HepG2 (cell line): ENCODE measurements at regions not wholly inside any gene's neighbourhood (a gene's known extent, or its start where the extent isn't known, plus 50 kb on each side); places are given as distances from the start of the nearest gene placed in this dataset.

Experiments
- ATAC-seq: fragments of 200-7000 bp; cut with Tn5 transposase; 3 replicates; pipeline ENCODE4 v1.9.1; 2020; ENCODE audit warnings: mild to moderate bottlenecking, moderate library complexity
- BruUV-seq: library from RNA; stranded (reverse); fragments of 400-500 nt; replicated peaks from 2 replicates; lab custom pipeline; 2021; lab: Mats Ljungman, UMichigan
- CTCF ChIA-PET: fragments of 300-600 bp; formaldehyde crosslinking; extraction: SDS; loops from one replicate; lab custom pipeline; 2021; ENCODE audit warnings: low total read pairs, inconsistent platforms, low intra/inter-chr PET ratio; lab: Yijun Ruan, JAX
- POLR2A ChIA-PET: fragments of 350-600 bp; sonication (Branson Sonifier 250); formaldehyde crosslinking; loops from one replicate; lab custom pipeline; 2020; ENCODE audit warnings: antibody characterized with exemption, inconsistent platforms; lab: Yijun Ruan, JAX
- DNase-seq: peaks from one replicate; pipeline ENCODE4 v3.0.0-alpha.2; 2015; ENCODE audit warnings: low spot score
- FAIRE-seq: peaks from 3 replicates; lab custom pipeline; 2011; peaks lifted over from hg19 to GRCh38; lab: Jason Lieb, UNC
- H2AFZ ChIP-seq: one replicate; pipeline ENCODE4 v1.6.1; 2011; ENCODE audit warnings: low read length, inconsistent platforms
- H3K27ac ChIP-seq: fragments of 300-600 bp; 3 replicates; pipeline ENCODE4 v1.8.0; 2011; ENCODE audit warnings: mixed run types, mild to moderate bottlenecking, mixed read lengths, low read length, inconsistent platforms; ENCODE audit not compliant: insufficient read depth; ENCODE audit errors: extremely low read length
- H3K27me3 ChIP-seq, 2 experiments: fragments of 200-600 bp in 1 of 2; 2 replicates in 1 of 2; 3 replicates in 1 of 2; pipeline versions ENCODE4 v1.6.0 to v1.8.0; 2011; ENCODE audit warnings: low read length in 2 of 2, mild to moderate bottlenecking in 2 of 2, moderate library complexity in 2 of 2, inconsistent platforms in 1 of 2; ENCODE audit not compliant: insufficient read depth in 2 of 2, control insufficient read depth in 1 of 2
- H3K36me3 ChIP-seq, 2 experiments: fragments of 200-600 bp in 1 of 2; replicated peaks in 1 of 2; 2 replicates in 1 of 2; 3 replicates in 1 of 2; pipeline versions ENCODE4 v1.5.1 to v1.8.0; 2011; ENCODE audit warnings: low read length in 2 of 2, inconsistent platforms in 1 of 2; ENCODE audit not compliant: insufficient read depth in 2 of 2, control insufficient read depth in 1 of 2
- H3K4me1 ChIP-seq: 2 replicates; pipeline ENCODE4 v1.5.1; 2012; ENCODE audit warnings: low read length, inconsistent platforms; ENCODE audit not compliant: insufficient read depth
- H3K4me2 ChIP-seq: 2 replicates; pipeline ENCODE4 v1.6.0; 2011; ENCODE audit warnings: low read depth, low read length, inconsistent platforms
- H3K4me3 ChIP-seq, 3 experiments: fragments of 200-600 bp in 1 of 3; sonication (generic), shearing (Covaris generic) in 1 of 3; replicated peaks in 1 of 3; 2 replicates each; pipeline ENCODE4 v1.5.1; 2011 to 2016; ENCODE audit warnings: low read length in 3 of 3, inconsistent platforms in 2 of 3, low read depth in 2 of 3, mild to moderate bottlenecking in 2 of 3, control low read depth in 1 of 3, mixed read lengths in 1 of 3; ENCODE audit not compliant: insufficient read depth in 1 of 3
- H3K79me2 ChIP-seq: one replicate; pipeline ENCODE4 v1.6.1; 2011; ENCODE audit warnings: low read length, inconsistent platforms; ENCODE audit not compliant: insufficient read depth
- H3K9ac ChIP-seq: 2 replicates; pipeline ENCODE4 v1.6.0; 2011; ENCODE audit warnings: mild to moderate bottlenecking, low read depth, low read length, inconsistent platforms; ENCODE audit not compliant: insufficient read depth
- H3K9me3 ChIP-seq: 2 replicates; pipeline ENCODE4 v1.5.1; 2012; ENCODE audit warnings: mild to moderate bottlenecking, low read length
- H4K20me1 ChIP-seq: 2 replicates; pipeline ENCODE4 v1.6.0; 2011; ENCODE audit warnings: inconsistent platforms, mild to moderate bottlenecking, low read length, moderate library complexity; ENCODE audit not compliant: insufficient read depth
- EED ChIP-seq: sonication (generic); formaldehyde crosslinking; IDR thresholded peaks from 2 replicates; pipeline ENCODE4 v1.5.0; 2020; ENCODE audit warnings: mild to moderate bottlenecking, missing genetic modification reagents
- ELF3 ChIP-seq: IDR thresholded peaks from 2 replicates; pipeline ENCODE4 v1.6.1; 2016; ENCODE audit warnings: missing genetic modification reagents, missing compliant biosample characterization
- IRX3 ChIP-seq: sonication (generic); formaldehyde crosslinking; IDR thresholded peaks from 2 replicates; pipeline ENCODE4 v1.8.1; 2023; ENCODE audit warnings: mild to moderate bottlenecking, low read depth, missing genetic modification reagents, borderline replicate concordance
- KLF9 ChIP-seq: IDR thresholded peaks from 2 replicates; pipeline ENCODE4 v1.6.1; 2016; ENCODE audit warnings: low read depth
- POGK ChIP-seq: sonication (generic); formaldehyde crosslinking; conservative IDR thresholded peaks from 2 replicates; pipeline ENCODE4 v1.8.0; 2022; ENCODE audit warnings: mild to moderate bottlenecking, moderate library complexity, missing genetic modification reagents
- POLR2AphosphoS5 ChIP-seq: IDR thresholded peaks from 2 replicates; pipeline ENCODE4 v1.6.1; 2012; ENCODE audit warnings: low read depth, low read length
- ZNF543 ChIP-seq: sonication (generic); formaldehyde crosslinking; IDR thresholded peaks from 2 replicates; pipeline ENCODE4 v1.4.0; 2020; ENCODE audit warnings: mild to moderate bottlenecking, missing genetic modification reagents
- ZNF574 ChIP-seq: sonication (generic); formaldehyde crosslinking; IDR thresholded peaks from 2 replicates; pipeline ENCODE4 v1.4.0; 2020; ENCODE audit warnings: missing genetic modification reagents
- ZNF577 ChIP-seq: sonication (generic); formaldehyde crosslinking; IDR thresholded peaks from 2 replicates; pipeline ENCODE4 v1.4.0; 2020; ENCODE audit warnings: mild to moderate bottlenecking, low read depth, missing genetic modification reagents, borderline replicate concordance
- ZNF614 ChIP-seq: IDR thresholded peaks from 2 replicates; pipeline ENCODE4 v1.6.1; 2018; ENCODE audit warnings: missing biosample characterization, missing genetic modification reagents, inconsistent platforms, borderline replicate concordance
- ZSCAN30 ChIP-seq: sonication (generic); formaldehyde crosslinking; IDR thresholded peaks from 2 replicates; pipeline ENCODE4 v1.5.0; 2020; ENCODE audit warnings: mild to moderate bottlenecking, missing genetic modification reagents
- WGBS: methylation state at CpG from one replicate; pipeline ENCODE4 v1.1.6; 2017; ENCODE audit warnings: low lambda C conversion rate; 5-methylcytosine and 5-hydroxymethylcytosine counted together
- in situ Hi-C: cut with HindIII; loops from 2 replicates; pipeline ENCODE4 v1.10.0; 2017; ENCODE audit warnings: low pct_unique_long_range_greater_than_20kb; ENCODE audit not compliant: extremely low pct_ligation_motif_present
- intact Hi-C: fragments of 100-400 bp; cut with micrococcal nuclease; formaldehyde crosslinking; loops from one replicate; pipeline ENCODE4 v1.10.0; 2022; ENCODE audit not compliant: unreplicated experiment

GRCh38 chr16:79959226-79959625 lies 358.7 kb upstream of the MAF start:
- Histone ChIP-seq H3K27ac (no peak overlapping the region), H3K4me3 (no peak overlapping the region), H3K27me3 (no peaks in the 10 kb centered on the region), H4K20me1 (no peaks in the 10 kb centered on the region), H3K9ac (no peak overlapping the region), H2AFZ (no peak overlapping the region), H3K79me2 (no peaks in the 10 kb centered on the region), H3K36me3 (no peaks in the 10 kb centered on the region), H3K4me1 (no peaks in the 10 kb centered on the region), H3K9me3 (0 out of 2 replicates have a peak, but pooled peaks cover 17% of the 10 kb centered on the region), H3K4me2 (no peak overlapping the region)
- POLR2A ChIA-PET = no interaction called here
- ATAC-seq = no peak
- BruUV-seq = no TSS peak
- TF ChIP-seq ZNF574 (CRISPR knock-in tag) (no peak), KLF9 (CRISPR knock-in tag) (no peak), EED (CRISPR knock-in tag) (no peak), ELF3 (no peak), ZNF543 (CRISPR knock-in tag) (no peak), IRX3 (CRISPR knock-in tag) (no peak), ZNF577 (no peak), POGK (no peak), POLR2AphosphoS5 (no peak), ZNF614 (CRISPR knock-in tag) (no peak), ZSCAN30 (CRISPR knock-in tag) (no peak)
- in situ Hi-C loops (no loop called here), intact Hi-C loops (no loop called here)
- FAIRE-seq = no peak
- CTCF ChIA-PET = no interaction called here
- DNase-seq = no peak
- 5% methylated on average over 1 of the region's 1 CpG for WGBS
